HL-60/S4 treated with retinoic acid at 250 ng/mL for 4 days and 3 days (cell line): ENCODE measurements at regions not wholly inside any gene's neighbourhood (a gene's known extent, or its start where the extent isn't known, plus 50 kb on each side); places are given as distances from the start of the nearest gene placed in this dataset.
"Not testable (repeated sequence)": the region's sequence is repeated elsewhere in the genome, so short reads cannot be mapped to it uniquely, and the experiment has no call there.

ENCODE experiments used
- in situ Hi-C: fragments of 300-500 bp; cut with MboI; formaldehyde crosslinking; loops from 2 replicates; pipeline ENCODE4 v1.7.0; 2022; ENCODE audit warnings: low sequenced_read_pairs

- in situ Hi-C loops, result no loop called here
Measured at GRCh38 chr2:21194147-21194546, 70.4 kb downstream of the TDRD15 start.

GRCh38 chr2:21194858-21195271 lies 71.1 kb downstream of the TDRD15 start:
- in situ Hi-C loops, result no loop called here

- in situ Hi-C loops, result no loop called here
Measured at GRCh38 chr2:21195326-21195725, 71.6 kb downstream of the TDRD15 start.

GRCh38 chr2:21198637-21199036 lies 74.9 kb downstream of the TDRD15 start:
- in situ Hi-C loops, result no loop called here

GRCh38 chr2:21203976-21204375 lies 80.2 kb downstream of the TDRD15 start:
- in situ Hi-C loops, result no loop called here

- in situ Hi-C loops, result not testable (repeated sequence)
Measured at GRCh38 chr2:21214085-21214484, 90.3 kb downstream of the TDRD15 start.

GRCh38 chr2:21217442-21217841 lies 93.7 kb downstream of the TDRD15 start:
- in situ Hi-C loops, result no loop called here

GRCh38 chr2:21220930-21221329 lies 97.2 kb downstream of the TDRD15 start:
- in situ Hi-C loops, result no loop called here

- in situ Hi-C loops, result no loop called here
Measured at GRCh38 chr2:21223618-21224017, 99.8 kb downstream of the TDRD15 start.

GRCh38 chr2:21228041-21228895 lies 104.5 kb downstream of the TDRD15 start:
- in situ Hi-C loops, result no loop called here

- in situ Hi-C loops, result no loop called here
Measured at GRCh38 chr2:21229302-21229701, 105.5 kb downstream of the TDRD15 start.

- in situ Hi-C loops, result no loop called here
Measured at GRCh38 chr2:21230140-21230539, 106.4 kb downstream of the TDRD15 start.

GRCh38 chr2:21231985-21232384 lies 108.2 kb downstream of the TDRD15 start:
- in situ Hi-C loops, result no loop called here

- in situ Hi-C loops, result no loop called here
Measured at GRCh38 chr2:21233194-21233593, 109.4 kb downstream of the TDRD15 start.

- in situ Hi-C loops, result no loop called here
Measured at GRCh38 chr2:21234001-21234400, 110.2 kb downstream of the TDRD15 start.

- in situ Hi-C loops, result no loop called here
Measured at GRCh38 chr2:21234464-21235120, 110.8 kb downstream of the TDRD15 start.

GRCh38 chr2:21239749-21240148 lies 116.0 kb downstream of the TDRD15 start:
- in situ Hi-C loops, result not testable (repeated sequence)

GRCh38 chr2:21244161-21244560 lies 120.4 kb downstream of the TDRD15 start:
- in situ Hi-C loops, result no loop called here

- in situ Hi-C loops, result no loop called here
Measured at GRCh38 chr2:21245565-21245964, 121.8 kb downstream of the TDRD15 start.

- in situ Hi-C loops, result no loop called here
Measured at GRCh38 chr2:21249367-21249766, 125.6 kb downstream of the TDRD15 start.

- in situ Hi-C loops, result no loop called here
Measured at GRCh38 chr2:21250673-21251072, 126.9 kb downstream of the TDRD15 start.
